HL-60 (cell line): ENCODE measurements at regions not wholly inside any gene's neighbourhood (a gene's known extent, or its start where the extent isn't known, plus 50 kb on each side); places are given as distances from the start of the nearest gene placed in this dataset.

Source experiments
- POLR2AphosphoS5 ChIP-seq: IDR thresholded peaks from 2 replicates; pipeline ENCODE4 v1.6.1; 2012; ENCODE audit warnings: low read depth
- SPI1 ChIP-seq: IDR thresholded peaks from 2 replicates; pipeline ENCODE4 v1.6.1; 2012; ENCODE audit warnings: low read depth, mild to moderate bottlenecking, borderline replicate concordance
- TF ChIP-seq, protein P1 (sequence below): IDR thresholded peaks from one replicate; pipeline ENCODE4 v1.5.1; 2011; ENCODE audit warnings: low read length, control low read depth, inconsistent platforms; ENCODE audit not compliant: insufficient read depth

DNA sequence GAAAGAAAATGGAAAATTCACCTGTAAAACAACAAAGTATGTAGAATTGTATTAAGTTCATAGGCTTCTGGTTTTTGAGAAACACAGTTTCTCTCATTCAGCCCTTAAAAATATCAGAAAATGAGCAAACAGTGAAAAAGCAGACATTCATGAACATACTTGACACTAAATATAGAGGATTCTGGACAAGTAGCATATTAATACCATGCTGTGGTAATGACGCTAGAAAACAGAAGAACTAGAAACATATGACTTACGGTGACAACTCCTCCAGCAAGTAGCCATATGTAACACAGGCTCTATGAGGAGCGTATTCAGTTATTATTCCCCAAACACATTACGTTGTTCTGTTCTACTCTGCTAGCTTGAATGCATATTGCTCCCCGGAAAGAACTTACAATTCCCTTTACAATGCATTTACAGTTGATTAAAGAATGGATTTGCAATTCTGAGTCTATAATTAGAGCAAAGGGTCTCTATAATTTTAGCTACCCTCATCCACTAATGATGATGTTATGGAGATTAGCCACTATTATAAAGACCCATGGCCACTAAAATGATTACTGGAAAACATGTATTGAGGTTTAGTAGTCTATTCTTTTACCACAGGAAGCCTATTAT lies 672.1 kb downstream of the EFNB2 start:
- TF ChIP-seq, protein P1, sequence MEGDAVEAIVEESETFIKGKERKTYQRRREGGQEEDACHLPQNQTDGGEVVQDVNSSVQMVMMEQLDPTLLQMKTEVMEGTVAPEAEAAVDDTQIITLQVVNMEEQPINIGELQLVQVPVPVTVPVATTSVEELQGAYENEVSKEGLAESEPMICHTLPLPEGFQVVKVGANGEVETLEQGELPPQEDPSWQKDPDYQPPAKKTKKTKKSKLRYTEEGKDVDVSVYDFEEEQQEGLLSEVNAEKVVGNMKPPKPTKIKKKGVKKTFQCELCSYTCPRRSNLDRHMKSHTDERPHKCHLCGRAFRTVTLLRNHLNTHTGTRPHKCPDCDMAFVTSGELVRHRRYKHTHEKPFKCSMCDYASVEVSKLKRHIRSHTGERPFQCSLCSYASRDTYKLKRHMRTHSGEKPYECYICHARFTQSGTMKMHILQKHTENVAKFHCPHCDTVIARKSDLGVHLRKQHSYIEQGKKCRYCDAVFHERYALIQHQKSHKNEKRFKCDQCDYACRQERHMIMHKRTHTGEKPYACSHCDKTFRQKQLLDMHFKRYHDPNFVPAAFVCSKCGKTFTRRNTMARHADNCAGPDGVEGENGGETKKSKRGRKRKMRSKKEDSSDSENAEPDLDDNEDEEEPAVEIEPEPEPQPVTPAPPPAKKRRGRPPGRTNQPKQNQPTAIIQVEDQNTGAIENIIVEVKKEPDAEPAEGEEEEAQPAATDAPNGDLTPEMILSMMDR: no peak
- TF ChIP-seq POLR2AphosphoS5 (no peak), SPI1 (no peak)
